Astrocyte (in vitro differentiated cells and primary cell): ENCODE measurements at regions not wholly inside any gene's neighbourhood (a gene's known extent, or its start where the extent isn't known, plus 50 kb on each side); places are given as distances from the start of the nearest gene placed in this dataset.

ENCODE experiments used
- DNase-seq: peaks from one replicate; pipeline ENCODE4 v3.0.0-alpha.2; 2010; ENCODE audit warnings: low read depth
- FAIRE-seq: peaks from 2 replicates; lab custom pipeline; 2011; peaks lifted over from hg19 to GRCh38; lab: Jason Lieb, UNC
- H2AFZ ChIP-seq: 2 replicates; pipeline ENCODE4 v1.6.0; 2012; ENCODE audit warnings: low read depth, low read length, inconsistent platforms
- H3K27ac ChIP-seq: 2 replicates; pipeline ENCODE4 v1.5.1; 2011; ENCODE audit warnings: low read depth, low read length, inconsistent platforms
- H3K27me3 ChIP-seq: 2 replicates; pipeline ENCODE4 v1.6.0; 2011; ENCODE audit warnings: low read length, inconsistent platforms; ENCODE audit not compliant: insufficient read depth
- H3K36me3 ChIP-seq: 2 replicates; pipeline ENCODE4 v1.5.1; 2011; ENCODE audit warnings: low read length, inconsistent platforms; ENCODE audit not compliant: insufficient read depth
- H3K4me1 ChIP-seq: 2 replicates; pipeline ENCODE4 v1.5.1; 2011; ENCODE audit warnings: low read length, inconsistent platforms; ENCODE audit not compliant: insufficient read depth
- H3K4me2 ChIP-seq: 2 replicates; pipeline ENCODE4 v1.6.0; 2012; ENCODE audit warnings: low read length, inconsistent platforms
- H3K4me3 ChIP-seq: 2 replicates; pipeline ENCODE4 v1.5.1; 2011; ENCODE audit warnings: low read depth, mild to moderate bottlenecking, low read length, inconsistent platforms; ENCODE audit not compliant: insufficient read depth
- H3K79me2 ChIP-seq: 2 replicates; pipeline ENCODE4 v1.6.0; 2012; ENCODE audit warnings: mild to moderate bottlenecking, low read length, inconsistent platforms; ENCODE audit not compliant: insufficient read depth
- H3K9ac ChIP-seq: 2 replicates; pipeline ENCODE4 v1.6.0; 2012; ENCODE audit warnings: mild to moderate bottlenecking, low read length, inconsistent platforms
- H3K9me3 ChIP-seq: 2 replicates; pipeline ENCODE4 v1.5.1; 2012; ENCODE audit warnings: low read depth, mild to moderate bottlenecking, low read length, inconsistent platforms; ENCODE audit not compliant: insufficient read depth
- H4K20me1 ChIP-seq: 2 replicates; pipeline ENCODE4 v1.6.0; 2012; ENCODE audit warnings: low read length, inconsistent platforms; ENCODE audit not compliant: insufficient read depth
- H3K27ac Mint-ChIP-seq: one replicate; pipeline ENCODE4 v1.8.0; 2021; ENCODE audit warnings: mild to moderate bottlenecking, mixed read lengths; ENCODE audit not compliant: unreplicated experiment
- H3K27me3 Mint-ChIP-seq: one replicate; pipeline ENCODE4 v1.8.0; 2021; ENCODE audit warnings: low read depth, mixed read lengths; ENCODE audit not compliant: unreplicated experiment
- H3K36me3 Mint-ChIP-seq: one replicate; pipeline ENCODE4 v1.8.0; 2021; ENCODE audit warnings: low read depth, mixed read lengths; ENCODE audit not compliant: unreplicated experiment
- H3K4me1 Mint-ChIP-seq: one replicate; pipeline ENCODE4 v1.8.0; 2021; ENCODE audit warnings: low read depth, mixed read lengths; ENCODE audit not compliant: unreplicated experiment
- H3K4me3 Mint-ChIP-seq: one replicate; pipeline ENCODE4 v1.8.0; 2021; ENCODE audit warnings: mild to moderate bottlenecking, moderate library complexity, mixed read lengths; ENCODE audit not compliant: unreplicated experiment
- H3K9me3 Mint-ChIP-seq: one replicate; pipeline ENCODE4 v1.8.0; 2021; ENCODE audit warnings: mild to moderate bottlenecking, mixed read lengths; ENCODE audit not compliant: unreplicated experiment
- EZH2 ChIP-seq: IDR thresholded peaks from 2 replicates; pipeline ENCODE4 v1.6.1; 2012; ENCODE audit warnings: mild to moderate bottlenecking, low read length, inconsistent platforms; ENCODE audit not compliant: insufficient read depth
- TF ChIP-seq, protein P1 (sequence below): IDR thresholded peaks from 2 replicates; pipeline ENCODE4 v1.5.1; 2011; ENCODE audit warnings: low read depth, mild to moderate bottlenecking, inconsistent platforms, low read length, moderate library complexity; ENCODE audit not compliant: insufficient read depth

DNA sequence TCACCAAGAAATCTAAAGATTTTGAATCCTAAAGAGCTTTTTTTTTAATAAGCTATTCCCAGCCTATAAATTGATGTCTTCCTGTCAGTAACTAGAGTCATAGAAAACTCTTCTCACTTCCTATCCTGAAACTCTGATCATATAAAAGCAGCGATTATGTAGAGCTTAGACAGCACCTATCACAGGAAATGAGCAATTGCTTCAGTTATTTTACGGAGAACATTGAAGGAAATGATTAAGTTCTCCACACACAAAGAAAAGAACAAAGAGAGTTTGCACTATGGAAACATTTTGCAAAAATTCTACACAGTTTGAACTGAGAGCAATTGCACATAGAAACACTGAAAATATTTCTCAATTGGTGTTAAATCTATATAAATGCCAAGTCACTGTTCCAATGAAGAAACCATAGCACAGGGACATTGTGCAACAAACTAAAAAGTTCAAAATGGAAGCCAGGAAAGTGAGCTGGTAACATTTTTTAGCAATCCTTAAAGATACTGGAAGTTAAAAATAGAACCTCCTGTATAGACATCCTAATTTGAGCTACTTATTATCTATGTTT lies 291.5 kb upstream of the ARHGEF26 start:
- Mint-ChIP-seq H3K27me3 (no peaks in the 10 kb centered on the region), H3K4me3 (no peak overlapping the region), H3K36me3 (peaks cover 3% of the 10 kb centered on the region), H3K9me3 (peaks cover 12% of the 10 kb centered on the region), H3K4me1 (peaks cover 27% of the 10 kb centered on the region), H3K27ac (peak overlapping the region; percentile 79)
- Histone ChIP-seq H3K9me3 (no peaks in the 10 kb centered on the region), H3K4me1 (no peaks in the 10 kb centered on the region), H3K4me3 (no peak overlapping the region), H4K20me1 (no peaks in the 10 kb centered on the region), H3K79me2 (no peaks in the 10 kb centered on the region), H3K9ac (no peak overlapping the region), H2AFZ (peak overlapping the region; percentile 28), H3K36me3 (no peaks in the 10 kb centered on the region), H3K27ac (no peak overlapping the region), H3K27me3 (no peaks in the 10 kb centered on the region), H3K4me2 (peak overlapping the region; percentile 49)
- TF ChIP-seq, protein P1, sequence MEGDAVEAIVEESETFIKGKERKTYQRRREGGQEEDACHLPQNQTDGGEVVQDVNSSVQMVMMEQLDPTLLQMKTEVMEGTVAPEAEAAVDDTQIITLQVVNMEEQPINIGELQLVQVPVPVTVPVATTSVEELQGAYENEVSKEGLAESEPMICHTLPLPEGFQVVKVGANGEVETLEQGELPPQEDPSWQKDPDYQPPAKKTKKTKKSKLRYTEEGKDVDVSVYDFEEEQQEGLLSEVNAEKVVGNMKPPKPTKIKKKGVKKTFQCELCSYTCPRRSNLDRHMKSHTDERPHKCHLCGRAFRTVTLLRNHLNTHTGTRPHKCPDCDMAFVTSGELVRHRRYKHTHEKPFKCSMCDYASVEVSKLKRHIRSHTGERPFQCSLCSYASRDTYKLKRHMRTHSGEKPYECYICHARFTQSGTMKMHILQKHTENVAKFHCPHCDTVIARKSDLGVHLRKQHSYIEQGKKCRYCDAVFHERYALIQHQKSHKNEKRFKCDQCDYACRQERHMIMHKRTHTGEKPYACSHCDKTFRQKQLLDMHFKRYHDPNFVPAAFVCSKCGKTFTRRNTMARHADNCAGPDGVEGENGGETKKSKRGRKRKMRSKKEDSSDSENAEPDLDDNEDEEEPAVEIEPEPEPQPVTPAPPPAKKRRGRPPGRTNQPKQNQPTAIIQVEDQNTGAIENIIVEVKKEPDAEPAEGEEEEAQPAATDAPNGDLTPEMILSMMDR = no peak
- no peak for TF ChIP-seq EZH2
- no peak for FAIRE-seq
- DNase-seq = peak; percentile 8

DNA sequence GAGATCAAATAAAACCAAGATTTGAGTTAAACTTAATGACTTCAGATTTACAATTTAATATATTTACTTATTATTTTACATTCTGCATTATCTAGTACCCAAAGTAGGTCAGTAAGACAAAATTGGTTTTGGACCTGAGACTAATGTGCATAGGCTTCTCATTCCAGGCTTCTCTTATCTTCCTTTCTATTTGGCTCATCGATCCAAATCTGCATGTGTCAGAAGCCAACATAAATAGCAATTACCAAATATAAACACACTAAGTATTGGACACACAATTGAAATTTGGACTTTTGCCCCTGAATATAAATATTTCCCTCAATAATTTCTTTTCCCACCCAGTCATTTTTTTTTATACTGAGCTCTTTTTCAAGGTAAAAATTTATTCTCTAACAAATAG lies 290.6 kb upstream of the ARHGEF26 start:
- Mint-ChIP-seq H3K27me3 (no peaks in the 10 kb centered on the region), H3K9me3 (peaks cover 7% of the 10 kb centered on the region), H3K4me1 (peaks cover 27% of the 10 kb centered on the region), H3K27ac (no peak overlapping the region), H3K36me3 (peaks cover 2% of the 10 kb centered on the region), H3K4me3 (no peak overlapping the region)
- H3K79me2 ChIP-seq = no peaks in the 10 kb centered on the region
- H3K9me3 ChIP-seq = no peaks in the 10 kb centered on the region
- H3K36me3 ChIP-seq = no peaks in the 10 kb centered on the region
- H3K4me2 ChIP-seq = no peak overlapping the region
- H2AFZ ChIP-seq = no peak overlapping the region
- no peaks in the 10 kb centered on the region for H4K20me1 ChIP-seq
- no peak overlapping the region for H3K27ac ChIP-seq
- DNase-seq (no peak), FAIRE-seq (no peak)
- H3K27me3 ChIP-seq = no peaks in the 10 kb centered on the region
- TF ChIP-seq, protein P1 = no peak
- TF ChIP-seq EZH2 = no peak
- no peak overlapping the region for H3K4me3 ChIP-seq
- no peak overlapping the region for H3K9ac ChIP-seq
- no peaks in the 10 kb centered on the region for H3K4me1 ChIP-seq

DNA sequence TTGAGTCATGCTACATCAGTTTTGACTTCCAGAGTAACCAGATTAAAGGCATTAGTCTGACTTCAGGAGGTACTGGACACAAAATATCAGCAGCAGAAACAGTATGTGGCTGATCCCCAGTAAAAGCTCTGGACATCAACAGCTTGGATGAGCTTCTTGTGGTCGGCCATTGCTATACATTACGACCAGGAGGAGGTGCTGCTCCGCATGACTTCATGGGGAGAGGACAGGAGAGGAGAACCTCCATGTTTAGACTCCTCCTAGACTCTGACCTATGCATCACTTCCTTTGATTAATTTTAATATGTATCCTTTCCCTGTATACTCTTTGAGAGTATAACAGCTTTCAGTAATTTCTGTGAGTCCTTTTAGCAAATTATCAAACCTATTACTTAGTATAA lies 285.6 kb upstream of the ARHGEF26 start:
- no peaks in the 10 kb centered on the region for H3K4me1 Mint-ChIP-seq
- H3K27me3 ChIP-seq = no peaks in the 10 kb centered on the region
- DNase-seq (no peak), FAIRE-seq (no peak)
- H3K27me3 Mint-ChIP-seq = no peaks in the 10 kb centered on the region
- H2AFZ ChIP-seq = no peak overlapping the region
- H3K4me1 ChIP-seq = no peaks in the 10 kb centered on the region
- H3K36me3 Mint-ChIP-seq = no peaks in the 10 kb centered on the region
- H3K36me3 ChIP-seq = no peaks in the 10 kb centered on the region
- H3K4me3 Mint-ChIP-seq = no peak overlapping the region
- no peak overlapping the region for H3K4me2 ChIP-seq
- TF ChIP-seq, protein P1 = no peak
- TF ChIP-seq EZH2 = no peak
- no peak overlapping the region for H3K9ac ChIP-seq
- no peak overlapping the region for H3K4me3 ChIP-seq
- H3K9me3 ChIP-seq = no peaks in the 10 kb centered on the region
- H3K27ac Mint-ChIP-seq = no peak overlapping the region
- H4K20me1 ChIP-seq = no peaks in the 10 kb centered on the region
- no peaks in the 10 kb centered on the region for H3K9me3 Mint-ChIP-seq
- H3K27ac ChIP-seq = no peak overlapping the region
- H3K79me2 ChIP-seq = no peaks in the 10 kb centered on the region
